Fibroblast of lung (primary cell): ENCODE measurements at regions not wholly inside any gene's neighbourhood (a gene's known extent, or its start where the extent isn't known, plus 50 kb on each side); places are given as distances from the start of the nearest gene placed in this dataset.

Source experiments
- DNase-seq, 2 donors: peaks; one replicate each; pipeline versions ENCODE4 v3.0.0 to v3.0.0-alpha.2; 2010; ENCODE audit warnings: low read depth in 2 of 2
- H2AFZ ChIP-seq: 2 replicates; pipeline ENCODE4 v1.5.1; 2012; ENCODE audit warnings: low read length, control low read depth, inconsistent platforms
- H3K27ac ChIP-seq: 2 replicates; pipeline ENCODE4 v1.5.1; 2011; ENCODE audit warnings: low read length, control low read depth; ENCODE audit not compliant: insufficient read depth
- H3K27me3 ChIP-seq: 2 replicates; pipeline ENCODE4 v1.5.1; 2011; ENCODE audit warnings: mild to moderate bottlenecking, low read length; ENCODE audit not compliant: control insufficient read depth, insufficient read depth
- H3K36me3 ChIP-seq: 2 replicates; pipeline ENCODE4 v1.5.1; 2011; ENCODE audit warnings: low read length; ENCODE audit not compliant: control insufficient read depth, insufficient read depth
- H3K4me1 ChIP-seq: 2 replicates; pipeline ENCODE4 v1.5.1; 2011; ENCODE audit warnings: low read length; ENCODE audit not compliant: control insufficient read depth, insufficient read depth; ENCODE audit errors: extremely low read depth
- H3K4me2 ChIP-seq: 2 replicates; pipeline ENCODE4 v1.5.1; 2011; ENCODE audit warnings: low read length, control low read depth; ENCODE audit not compliant: insufficient read depth; ENCODE audit errors: extremely low read depth
- H3K4me3 ChIP-seq, 4 experiments: fragments of 200-600 bp in 1 of 4; sonication (generic) in 1 of 4; replicated peaks in 1 of 4; 2 replicates each; pipeline ENCODE4 v1.5.1; 2011 to 2016; ENCODE audit warnings: low read length in 4 of 4, low read depth in 3 of 4, mild to moderate bottlenecking in 3 of 4, control low read depth in 2 of 4, inconsistent platforms in 1 of 4, mixed read lengths in 1 of 4; ENCODE audit not compliant: insufficient read depth in 1 of 4; ENCODE audit errors: control extremely low read depth in 1 of 4
- H3K79me2 ChIP-seq: 2 replicates; pipeline ENCODE4 v1.5.1; 2012; ENCODE audit warnings: mild to moderate bottlenecking, low read length, inconsistent platforms; ENCODE audit not compliant: control insufficient read depth, insufficient read depth
- H3K9ac ChIP-seq: 2 replicates; pipeline ENCODE4 v1.5.1; 2011; ENCODE audit warnings: mild to moderate bottlenecking, low read length, control low read depth; ENCODE audit not compliant: insufficient read depth
- H3K9me3 ChIP-seq: 2 replicates; pipeline ENCODE4 v1.5.1; 2012; ENCODE audit warnings: low read depth, low read length; ENCODE audit not compliant: control insufficient read depth, insufficient read depth
- H4K20me1 ChIP-seq: 2 replicates; pipeline ENCODE4 v1.5.1; 2011; ENCODE audit warnings: low read length; ENCODE audit not compliant: control insufficient read depth, insufficient read depth; ENCODE audit errors: extremely low read depth
- EZH2 ChIP-seq: IDR thresholded peaks from 2 replicates; pipeline ENCODE4 v1.5.1; 2012; ENCODE audit warnings: low read length, control low read depth, mild to moderate bottlenecking; ENCODE audit errors: missing control alignments
- TF ChIP-seq, protein P1 (sequence below), 2 donors: IDR thresholded peaks in 1 of 2; conservative IDR thresholded peaks in 1 of 2; 1 replicate in 1 of 2; 2 replicates in 1 of 2; pipeline ENCODE4 v1.5.1; 2011 to 2012; ENCODE audit warnings: low read length in 2 of 2, control low read depth in 1 of 2, inconsistent platforms in 1 of 2, low read depth in 1 of 2, mild to moderate bottlenecking in 1 of 2

DNA sequence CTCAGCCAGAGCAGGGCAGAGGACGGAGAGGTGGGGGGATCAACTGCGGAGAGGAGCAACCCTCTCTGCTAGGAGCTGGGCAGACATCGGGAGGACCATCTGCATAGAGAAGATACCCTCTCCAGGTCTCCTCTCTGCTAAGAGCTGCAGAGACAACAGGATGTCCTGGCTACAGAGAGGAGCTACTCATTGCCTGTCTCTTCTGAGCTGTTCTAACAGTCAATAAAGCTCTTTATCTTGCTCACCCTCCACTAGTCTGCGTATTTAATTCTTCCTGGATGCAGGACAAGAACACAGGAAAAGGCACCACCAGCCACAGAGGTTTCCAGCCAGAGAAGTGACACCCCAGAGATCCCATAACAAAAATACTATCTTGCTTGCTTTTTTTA, 871.1 kb upstream of the GJE1 start:
- Histone ChIP-seq H3K4me3 (no peak overlapping the region), H3K27me3 (no peaks in the 10 kb centered on the region), H3K4me2 (no peak overlapping the region), H2AFZ (no peak overlapping the region), H3K27ac (no peak overlapping the region), H3K4me1 (no peaks in the 10 kb centered on the region), H4K20me1 (no peaks in the 10 kb centered on the region), H3K9ac (no peak overlapping the region), H3K36me3 (no peaks in the 10 kb centered on the region), H3K9me3 (no peaks in the 10 kb centered on the region), H3K79me2 (no peaks in the 10 kb centered on the region)
- DNase-seq = no peak
- TF ChIP-seq EZH2 = no peak
- TF ChIP-seq, protein P1, sequence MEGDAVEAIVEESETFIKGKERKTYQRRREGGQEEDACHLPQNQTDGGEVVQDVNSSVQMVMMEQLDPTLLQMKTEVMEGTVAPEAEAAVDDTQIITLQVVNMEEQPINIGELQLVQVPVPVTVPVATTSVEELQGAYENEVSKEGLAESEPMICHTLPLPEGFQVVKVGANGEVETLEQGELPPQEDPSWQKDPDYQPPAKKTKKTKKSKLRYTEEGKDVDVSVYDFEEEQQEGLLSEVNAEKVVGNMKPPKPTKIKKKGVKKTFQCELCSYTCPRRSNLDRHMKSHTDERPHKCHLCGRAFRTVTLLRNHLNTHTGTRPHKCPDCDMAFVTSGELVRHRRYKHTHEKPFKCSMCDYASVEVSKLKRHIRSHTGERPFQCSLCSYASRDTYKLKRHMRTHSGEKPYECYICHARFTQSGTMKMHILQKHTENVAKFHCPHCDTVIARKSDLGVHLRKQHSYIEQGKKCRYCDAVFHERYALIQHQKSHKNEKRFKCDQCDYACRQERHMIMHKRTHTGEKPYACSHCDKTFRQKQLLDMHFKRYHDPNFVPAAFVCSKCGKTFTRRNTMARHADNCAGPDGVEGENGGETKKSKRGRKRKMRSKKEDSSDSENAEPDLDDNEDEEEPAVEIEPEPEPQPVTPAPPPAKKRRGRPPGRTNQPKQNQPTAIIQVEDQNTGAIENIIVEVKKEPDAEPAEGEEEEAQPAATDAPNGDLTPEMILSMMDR (conservative IDR thresholded peaks at IDR 0.05 in 1 of 2, IDR thresholded peaks at IDR 0.05 in 1 of 2; ENCODE audit: low read depth in 1 of 2, low read length in 2 of 2) = no peak

DNA sequence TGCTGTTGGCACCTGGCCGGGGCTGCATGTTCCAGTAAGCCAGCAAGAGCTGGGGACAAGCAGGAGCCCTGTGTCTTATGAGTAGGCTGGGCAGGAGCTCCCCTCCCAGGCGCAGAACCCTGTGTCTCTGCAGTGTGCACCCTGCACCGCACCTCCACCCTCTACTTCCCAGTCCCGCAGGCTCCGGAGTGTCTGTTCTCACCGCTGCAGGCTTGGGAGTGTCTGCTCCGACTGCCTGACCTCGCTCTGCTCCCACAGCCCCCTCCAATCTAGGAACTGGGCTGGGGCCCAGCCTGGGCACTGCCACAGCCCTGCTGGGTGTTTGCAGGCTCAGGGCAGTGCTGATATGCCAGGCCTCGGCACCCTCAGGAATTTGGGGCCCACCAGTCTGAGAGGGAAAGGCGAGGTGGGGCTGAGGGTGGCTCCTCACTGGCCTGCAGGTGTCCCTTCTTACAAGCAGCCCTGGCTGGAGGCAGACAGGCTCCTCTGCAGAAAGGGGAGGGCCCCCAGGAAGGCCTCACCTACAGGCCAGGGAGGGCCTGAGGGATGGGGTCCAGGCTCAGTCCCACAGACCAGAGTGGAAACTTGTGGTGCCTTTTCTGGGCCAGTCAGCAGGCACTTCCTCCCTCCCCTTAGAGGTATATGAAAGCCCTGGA, 871.6 kb upstream of the GJE1 start:
- Histone ChIP-seq H3K79me2 (no peaks in the 10 kb centered on the region), H4K20me1 (no peaks in the 10 kb centered on the region), H3K4me1 (no peaks in the 10 kb centered on the region), H3K27me3 (no peaks in the 10 kb centered on the region), H2AFZ (no peak overlapping the region), H3K36me3 (no peaks in the 10 kb centered on the region), H3K4me2 (no peak overlapping the region), H3K4me3 (no peak overlapping the region), H3K27ac (no peak overlapping the region), H3K9me3 (no peaks in the 10 kb centered on the region), H3K9ac (no peak overlapping the region)
- TF ChIP-seq EZH2 = no peak
- TF ChIP-seq, protein P1 (conservative IDR thresholded peaks at IDR 0.05 in 1 of 2, IDR thresholded peaks at IDR 0.05 in 1 of 2; ENCODE audit: low read depth in 1 of 2, low read length in 2 of 2) = no peak
- no peak for DNase-seq

DNA sequence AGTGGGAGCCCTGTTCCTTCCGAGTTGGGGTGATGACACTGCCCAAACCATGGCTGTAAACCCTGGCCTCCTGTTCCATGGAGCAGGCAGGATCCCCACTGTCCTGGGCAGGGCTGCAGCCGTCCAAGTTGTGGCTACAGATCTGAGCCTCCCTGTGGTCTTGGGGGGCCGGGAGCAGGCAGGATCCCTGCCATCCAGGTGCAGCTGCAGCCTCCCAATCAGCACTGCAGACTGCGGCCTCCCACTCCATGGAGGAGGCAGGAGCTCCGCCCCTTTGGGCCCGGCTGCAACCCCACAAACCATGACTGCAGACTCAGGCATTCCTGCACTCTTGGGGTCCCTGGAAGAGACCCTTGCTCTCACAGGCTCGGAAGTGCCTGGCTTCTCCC, 872.1 kb upstream of the GJE1 start:
- no peak overlapping the region for H2AFZ ChIP-seq
- no peaks in the 10 kb centered on the region for H3K9me3 ChIP-seq
- H3K4me3 ChIP-seq = no peak overlapping the region
- no peaks in the 10 kb centered on the region for H3K36me3 ChIP-seq
- H3K79me2 ChIP-seq = no peaks in the 10 kb centered on the region
- no peak for DNase-seq
- TF ChIP-seq, protein P1 (conservative IDR thresholded peaks at IDR 0.05 in 1 of 2, IDR thresholded peaks at IDR 0.05 in 1 of 2; ENCODE audit: low read depth in 1 of 2, low read length in 2 of 2) = no peak
- no peak for TF ChIP-seq EZH2
- H3K27ac ChIP-seq = no peak overlapping the region
- H3K9ac ChIP-seq = no peak overlapping the region
- no peak overlapping the region for H3K4me2 ChIP-seq
- H3K27me3 ChIP-seq = no peaks in the 10 kb centered on the region
- no peaks in the 10 kb centered on the region for H3K4me1 ChIP-seq
- no peaks in the 10 kb centered on the region for H4K20me1 ChIP-seq
